GM23338 (cell line): ENCODE measurements at regions not wholly inside any gene's neighbourhood (a gene's known extent, or its start where the extent isn't known, plus 50 kb on each side); places are given as distances from the start of the nearest gene placed in this dataset.

ENCODE experiments used
- ATAC-seq: fragments of 200-7000 bp; cut with Tn5 transposase; 3 replicates; pipeline ENCODE4 v1.9.1; 2020
- DNase-seq: peaks from one replicate; pipeline ENCODE4 v3.0.0-alpha.2; 2015; ENCODE audit warnings: low spot score
- H2AFZ ChIP-seq: fragments of 200-600 bp; sonication (generic); 2 replicates; pipeline ENCODE4 v1.8.0; 2016; ENCODE audit warnings: antibody characterized with exemption, mild to moderate bottlenecking, moderate library complexity
- H3F3A ChIP-seq: fragments of 200-600 bp; sonication (generic); replicated peaks from 2 replicates; pipeline ENCODE4 v1.8.0; 2017; ENCODE audit warnings: antibody characterized with exemption, mixed run types, low read depth
- H3K27ac ChIP-seq: fragments of 200-600 bp; sonication (generic); 2 replicates; pipeline ENCODE4 v1.6.1; 2016; ENCODE audit warnings: low read depth
- H3K27me3 ChIP-seq: fragments of 200-600 bp; sonication (generic); 2 replicates; pipeline ENCODE4 v1.8.0; 2016; ENCODE audit warnings: mild to moderate bottlenecking, mixed run types, moderate library complexity; ENCODE audit not compliant: insufficient read depth
- H3K36me3 ChIP-seq: fragments of 200-600 bp; sonication (generic); 2 replicates; pipeline ENCODE4 v1.8.0; 2016; ENCODE audit warnings: mild to moderate bottlenecking; ENCODE audit not compliant: insufficient read depth
- H3K4me1 ChIP-seq: fragments of 200-600 bp; sonication (generic); 2 replicates; pipeline ENCODE4 v1.8.0; 2016; ENCODE audit warnings: mild to moderate bottlenecking, moderate library complexity; ENCODE audit not compliant: insufficient read depth
- H3K4me2 ChIP-seq: fragments of 200-600 bp; sonication (generic); 2 replicates; pipeline ENCODE4 v1.7.1; 2017; ENCODE audit warnings: mixed run types
- H3K4me3 ChIP-seq: fragments of 200-600 bp; sonication (generic); 2 replicates; pipeline ENCODE4 v1.6.1; 2016; ENCODE audit warnings: mixed run types
- H3K79me2 ChIP-seq: fragments of 200-600 bp; sonication (generic); replicated peaks from 2 replicates; pipeline ENCODE4 v1.8.0; 2017; ENCODE audit warnings: mild to moderate bottlenecking; ENCODE audit not compliant: insufficient read depth
- H3K9me2 ChIP-seq: fragments of 200-600 bp; sonication (generic); 2 replicates; pipeline ENCODE4 v1.8.0; 2017; ENCODE audit not compliant: insufficient read depth
- H4K20me1 ChIP-seq: fragments of 200-600 bp; sonication (generic); replicated peaks from 2 replicates; pipeline ENCODE4 v1.8.0; 2017; ENCODE audit warnings: mild to moderate bottlenecking; ENCODE audit not compliant: insufficient read depth
- H3K27ac Mint-ChIP-seq: 2 replicates; pipeline ENCODE4 v1.8.0; 2020; ENCODE audit warnings: inconsistent platforms, mild to moderate bottlenecking, moderate library complexity, mixed read lengths
- H3K27me3 Mint-ChIP-seq: 3 replicates; pipeline ENCODE4 v1.8.0; 2022; ENCODE audit warnings: low read depth, mild to moderate bottlenecking, moderate library complexity, mixed read lengths, inconsistent platforms; ENCODE audit not compliant: insufficient read depth, poor library complexity
- H3K36me3 Mint-ChIP-seq: 3 replicates; pipeline ENCODE4 v1.8.0; 2021; ENCODE audit warnings: low read depth, mild to moderate bottlenecking, inconsistent platforms, moderate library complexity, mixed read lengths
- H3K4me1 Mint-ChIP-seq: 3 replicates; pipeline ENCODE4 v1.8.0; 2020; ENCODE audit warnings: mild to moderate bottlenecking, inconsistent platforms, mixed read lengths
- H3K4me3 Mint-ChIP-seq: 3 replicates; pipeline ENCODE4 v1.8.0; 2021; ENCODE audit warnings: moderate library complexity, mild to moderate bottlenecking, inconsistent platforms, mixed read lengths
- H3K9me3 Mint-ChIP-seq: 3 replicates; pipeline ENCODE4 v1.8.0; 2020; ENCODE audit warnings: moderate library complexity, mild to moderate bottlenecking, inconsistent platforms, mixed read lengths
- CREB1 ChIP-seq: fragments of 250-450 bp; sonication (Bioruptor Pico); IDR thresholded peaks from 2 replicates; pipeline ENCODE4 v1.5.0; 2020; ENCODE audit warnings: low read depth, mild to moderate bottlenecking, moderate library complexity
- CTCF ChIP-seq, 2 experiments: fragments of 200-600 bp in 1 of 2; sonication (generic) in 1 of 2; conservative IDR thresholded peaks; 2 replicates each; pipeline versions ENCODE4 v1.5.1 to v1.6.1; 2016 to 2017; ENCODE audit warnings: antibody characterized with exemption in 2 of 2, low read depth in 2 of 2, mild to moderate bottlenecking in 2 of 2, moderate library complexity in 1 of 2
- ETS1 ChIP-seq: IDR thresholded peaks from 2 replicates; pipeline ENCODE4 v1.6.1; 2016; ENCODE audit warnings: antibody characterized with exemption
- JUNB ChIP-seq: IDR thresholded peaks from one replicate; pipeline ENCODE4 v1.6.1; 2016; ENCODE audit warnings: antibody characterized with exemption; ENCODE audit not compliant: unreplicated experiment
- POLR2AphosphoS5 ChIP-seq: IDR thresholded peaks from 2 replicates; pipeline ENCODE4 v1.6.1; 2016; ENCODE audit warnings: antibody characterized with exemption, low read depth
- STAT1 ChIP-seq: IDR thresholded peaks from one replicate; pipeline ENCODE4 v1.6.1; 2016; ENCODE audit warnings: antibody characterized with exemption; ENCODE audit not compliant: unreplicated experiment
- ZNF114 ChIP-seq: fragments of 250-450 bp; sonication (Bioruptor Pico); IDR thresholded peaks from 2 replicates; pipeline ENCODE4 v1.5.0; 2020; ENCODE audit warnings: mild to moderate bottlenecking, moderate library complexity
- ZNF331 ChIP-seq: fragments of 250-450 bp; sonication (Bioruptor Pico); IDR thresholded peaks from 2 replicates; pipeline ENCODE4 v1.5.0; 2020; ENCODE audit warnings: low read depth, mild to moderate bottlenecking, moderate library complexity
- ZNF462 ChIP-seq: fragments of 250-450 bp; sonication (Bioruptor Pico); IDR thresholded peaks from 2 replicates; pipeline ENCODE4 v1.5.0; 2020; ENCODE audit warnings: mild to moderate bottlenecking, moderate library complexity

- H3K4me1 ChIP-seq: peaks cover 8% of the 10 kb centered on the region; the same call in 1 of the 2 replicates
- H3K27ac ChIP-seq: no peak overlapping the region
- Mint-ChIP-seq H3K36me3 (peaks cover 12% of the 10 kb centered on the region), H3K27me3 (peaks cover 2% of the 10 kb centered on the region), H3K4me3 (no peak overlapping the region), H3K4me1 (peaks cover 7% of the 10 kb centered on the region; the same call in 2 of the 3 replicates), H3K27ac (no peak overlapping the region), H3K9me3 (peaks cover 26% of the 10 kb centered on the region)
- no peak overlapping the region for H3K4me3 ChIP-seq
- no peak for DNase-seq
- no peaks in the 10 kb centered on the region for H3K27me3 ChIP-seq
- no peak overlapping the region for H3K4me2 ChIP-seq
- H3F3A ChIP-seq: no peaks in the 10 kb centered on the region
- TF ChIP-seq ETS1 (no peak), STAT1 (no peak), JUNB (no peak), CTCF (conservative IDR thresholded peaks at IDR 0.05; ENCODE audit: low read depth in 2 of 2) (no peak), ZNF331 (no peak)
- ATAC-seq: no peak
- H3K9me2 ChIP-seq: 0 out of 2 replicates have a peak, but pooled peaks cover 13% of the 10 kb centered on the region
- H4K20me1 ChIP-seq: no peaks in the 10 kb centered on the region
- no peaks in the 10 kb centered on the region for H3K79me2 ChIP-seq
- no peak overlapping the region for H2AFZ ChIP-seq
- 0 out of 2 replicates have a peak, but pooled peaks cover 6% of the 10 kb centered on the region for H3K36me3 ChIP-seq
Observed at GRCh38 chr6:160911949-160912348, 79.6 kb upstream of the MAP3K4 start.

GRCh38 chr6:160912411-160912810 is 79.2 kb upstream of the MAP3K4 start:
- TF ChIP-seq ZNF114: no peak
- no peak for TF ChIP-seq CREB1 (CRISPR knock-in tag)
- no peak for TF ChIP-seq CTCF (conservative IDR thresholded peaks at IDR 0.05; ENCODE audit: low read depth in 2 of 2)
- TF ChIP-seq ZNF462: no peak
- no peak for TF ChIP-seq POLR2AphosphoS5
- no peak overlapping the region for H3K4me3 ChIP-seq
- no peak for DNase-seq
- no peak overlapping the region for H2AFZ ChIP-seq
- Mint-ChIP-seq H3K9me3 (peaks cover 23% of the 10 kb centered on the region), H3K36me3 (peaks cover 12% of the 10 kb centered on the region), H3K4me3 (no peak overlapping the region), H3K27me3 (peaks cover 2% of the 10 kb centered on the region), H3K27ac (no peak overlapping the region), H3K4me1 (peaks cover 9% of the 10 kb centered on the region)
- no peak for ATAC-seq
- H3F3A ChIP-seq: no peaks in the 10 kb centered on the region
- no peak overlapping the region for H3K27ac ChIP-seq
- 0 out of 2 replicates have a peak, but pooled peaks cover 9% of the 10 kb centered on the region for H3K9me2 ChIP-seq
- H3K79me2 ChIP-seq: no peaks in the 10 kb centered on the region
- H3K4me1 ChIP-seq: peaks cover 8% of the 10 kb centered on the region; the same call in 1 of the 2 replicates
- no peak overlapping the region for H3K4me2 ChIP-seq
- H3K27me3 ChIP-seq: no peaks in the 10 kb centered on the region
- no peaks in the 10 kb centered on the region for H4K20me1 ChIP-seq
- 0 out of 2 replicates have a peak, but pooled peaks cover 6% of the 10 kb centered on the region for H3K36me3 ChIP-seq
